ENCODE measurements at regions not wholly inside any gene's neighbourhood (a gene's known extent, or its start where the extent isn't known, plus 50 kb on each side); places are given as distances from the start of the nearest gene placed in this dataset.

DNA sequence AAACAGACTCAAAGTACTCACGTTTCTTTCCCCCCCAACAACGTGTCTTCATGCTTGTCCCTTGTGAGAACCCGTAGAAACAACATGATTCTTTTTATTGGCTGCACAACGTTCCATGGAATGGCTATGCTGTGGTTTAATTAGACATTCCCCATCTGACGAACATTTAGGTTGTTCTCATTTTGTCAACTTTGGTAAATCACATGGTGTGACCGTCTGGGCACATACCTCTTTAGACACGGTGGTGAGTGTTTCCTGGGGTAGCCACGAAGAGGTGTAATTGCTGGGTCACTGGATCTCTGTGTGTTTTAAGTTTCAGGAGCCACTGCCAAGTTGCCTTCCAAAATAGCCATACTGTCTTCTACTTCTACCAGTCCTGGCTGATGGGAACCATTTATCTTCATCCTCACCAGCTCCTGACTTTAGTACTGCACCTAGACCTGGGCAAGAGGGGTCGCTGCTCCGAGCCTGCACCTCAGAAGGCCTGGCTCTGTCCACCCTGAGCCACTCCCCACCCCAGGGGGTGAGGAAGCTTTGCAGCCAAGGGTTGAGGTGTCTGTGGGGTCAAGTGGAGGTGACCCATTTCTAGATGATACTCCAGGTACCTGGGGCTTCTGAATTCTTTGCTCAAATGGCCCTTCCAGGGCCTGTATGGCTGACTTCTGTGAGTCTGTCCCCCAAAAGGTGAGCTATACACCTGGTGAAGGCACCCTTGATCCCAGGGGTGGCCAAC is 84.7 kb downstream of the IRX5 start:
- Histone ChIP-seq H4K20me1 (replicated peaks; ENCODE audit: control insufficient read depth, extremely low read depth, insufficient read depth, low read length) (no peaks in the 10 kb centered on the region), H3K9me1 (replicated peaks; ENCODE audit: control insufficient read depth, extremely low read depth, insufficient read depth, low read length) (no peaks in the 10 kb centered on the region), H3K4me1 (ENCODE audit: control insufficient read depth, extremely low read depth, insufficient read depth, low read length) (no peaks in the 10 kb centered on the region), H3K9ac (replicated peaks; ENCODE audit: extremely low read depth, insufficient read depth, low read length) (no peak overlapping the region), H3K4me3 (replicated peaks in 1 of 3; ENCODE audit: insufficient read depth in 1 of 3, low read depth in 1 of 3, low read length in 3 of 3) (no peak overlapping the region), H3K27ac (ENCODE audit: insufficient read depth, low read depth, low read length) (no peak overlapping the region), H3K9me3 (replicated peaks; ENCODE audit: control insufficient read depth, insufficient read depth, low read length) (no peaks in the 10 kb centered on the region), H3K36me3 (ENCODE audit: control insufficient read depth in 2 of 2, extremely low read depth in 1 of 2, insufficient read depth in 2 of 2, low read length in 2 of 2) (no peaks in the 10 kb centered on the region), H3K27me3 (ENCODE audit: control insufficient read depth in 2 of 2, insufficient read depth in 2 of 2, low read length in 2 of 2) (no peaks in the 10 kb centered on the region), H3K4me2 (ENCODE audit: insufficient read depth, low read length) (no peak overlapping the region), H3K79me2 (ENCODE audit: control insufficient read depth, insufficient read depth, low read length) (no peaks in the 10 kb centered on the region), H2AFZ (ENCODE audit: low read depth, low read length) (no peak overlapping the region)
- DNase-seq (ENCODE audit: low read depth, low spot score) (no peak), FAIRE-seq (no peak)
- BruUV-seq (replicated peaks), result no TSS peak
- intact Hi-C loops (cut with micrococcal nuclease) (no loop called here), dilution Hi-C loops (cut with MboI; ENCODE audit: extremely low pct_ligation_motif_present, low sequenced_read_pairs) (no loop called here)
- CTCF ChIA-PET, result no interaction called here
- TF ChIP-seq FOS (IDR thresholded peaks at IDR 0.05; ENCODE audit: borderline replicate concordance, insufficient read depth, low read length), result no peak
- TF ChIP-seq GATA2 (IDR thresholded peaks at IDR 0.05; ENCODE audit: insufficient read depth, insufficient read length, low read depth, low read length), result no peak
- no peak for TF ChIP-seq CTCF (IDR thresholded peaks at IDR 0.05; ENCODE audit: extremely low read depth in 1 of 2, insufficient read depth in 1 of 2, low read depth in 1 of 2, low read length in 2 of 2)
- no peak for TF ChIP-seq POLR2A (IDR thresholded peaks at IDR 0.05; ENCODE audit: low read depth, low read length)
- no peak for TF ChIP-seq POLR2AphosphoS5 (IDR thresholded peaks at IDR 0.05; ENCODE audit: insufficient read depth, low read depth, low read length)
- TF ChIP-seq, protein P1, sequence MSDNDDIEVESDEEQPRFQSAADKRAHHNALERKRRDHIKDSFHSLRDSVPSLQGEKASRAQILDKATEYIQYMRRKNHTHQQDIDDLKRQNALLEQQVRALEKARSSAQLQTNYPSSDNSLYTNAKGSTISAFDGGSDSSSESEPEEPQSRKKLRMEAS (IDR thresholded peaks at IDR 0.05; ENCODE audit: insufficient read depth, insufficient read length), result no peak
- POLR2A ChIA-PET, result no interaction called here

Measured in endothelial cell of umbilical vein (primary cell).